GM12878 (cell line): ENCODE measurements at regions not wholly inside any gene's neighbourhood (a gene's known extent, or its start where the extent isn't known, plus 50 kb on each side); places are given as distances from the start of the nearest gene placed in this dataset.

Experiments
- ATAC-seq: fragments of 200-7000 bp; cut with Tn5 transposase; 3 replicates; pipeline ENCODE4 v1.9.1; 2020; ENCODE audit warnings: mild to moderate bottlenecking, moderate library complexity
- BruUV-seq: library from RNA; stranded (reverse); fragments of 400-500 nt; replicated peaks from 2 replicates; lab custom pipeline; 2021; lab: Mats Ljungman, UMichigan
- CTCF ChIA-PET: fragments of 300-600 bp; sonication (Branson Sonifier 250); formaldehyde crosslinking; extraction: SDS; loops from one replicate; lab custom pipeline; 2021; ENCODE audit warnings: inconsistent platforms; lab: Yijun Ruan, JAX
- POLR2A ChIA-PET: fragments of 350-600 bp; formaldehyde crosslinking; extraction: SDS; loops from one replicate; lab custom pipeline; 2021; ENCODE audit warnings: inconsistent platforms; lab: Charles Lee
- RAD21 ChIA-PET: fragments of 300-600 bp; sonication (Branson Sonifier 250); formaldehyde crosslinking; loops from one replicate; lab custom pipeline; 2023; ENCODE audit warnings: antibody characterized with exemption; ENCODE audit not compliant: unreplicated experiment; lab: Charles Lee
- SMC1A ChIA-PET: fragments of 300-600 bp; sonication (Branson Sonifier 250); formaldehyde crosslinking; loops from one replicate; lab custom pipeline; 2023; ENCODE audit not compliant: unreplicated experiment, uncharacterized antibody; lab: Charles Lee
- DNase-seq: peaks from one replicate; pipeline ENCODE4 v3.0.0-alpha.2; 2011; ENCODE audit warnings: low read depth, low spot score
- FAIRE-seq: peaks from 3 replicates; lab custom pipeline; 2011; peaks lifted over from hg19 to GRCh38; lab: Jason Lieb, UNC
- H2AFZ ChIP-seq: 2 replicates; pipeline ENCODE4 v1.6.0; 2011; ENCODE audit warnings: low read depth, low read length, control low read depth; ENCODE audit not compliant: control insufficient read depth
- H3K27ac ChIP-seq: 2 replicates; pipeline ENCODE4 v1.5.1; 2011; ENCODE audit warnings: control low read depth; ENCODE audit not compliant: control insufficient read depth, insufficient read depth
- H3K27me3 ChIP-seq, 2 experiments: replicated peaks in 1 of 2; 2 replicates each; pipeline versions ENCODE4 v1.6.0 to v1.6.1; 2011; ENCODE audit warnings: low read length in 1 of 2; ENCODE audit not compliant: control insufficient read depth in 2 of 2, insufficient read depth in 2 of 2
- H3K36me3 ChIP-seq, 2 experiments: 2 replicates each; pipeline ENCODE4 v1.5.1; 2011; ENCODE audit warnings: low read length in 1 of 2; ENCODE audit not compliant: control insufficient read depth in 2 of 2, insufficient read depth in 2 of 2
- H3K4me1 ChIP-seq: 2 replicates; pipeline ENCODE4 v1.6.1; 2011; ENCODE audit warnings: mild to moderate bottlenecking, low read length, moderate library complexity, mixed read lengths; ENCODE audit not compliant: control insufficient read depth, insufficient read depth
- H3K4me2 ChIP-seq: 2 replicates; pipeline ENCODE4 v1.6.0; 2011; ENCODE audit warnings: control low read depth; ENCODE audit not compliant: control insufficient read depth, insufficient read depth
- H3K4me3 ChIP-seq: fragments of 200-600 bp; sonication (generic); 2 replicates; pipeline ENCODE4 v1.5.1; 2016
- H3K79me2 ChIP-seq: 2 replicates; pipeline ENCODE4 v1.6.0; 2011; ENCODE audit warnings: low read length; ENCODE audit not compliant: control insufficient read depth, insufficient read depth
- H3K9ac ChIP-seq: 2 replicates; pipeline ENCODE4 v1.8.0; 2011; ENCODE audit warnings: low read length, control low read depth, mixed read lengths; ENCODE audit not compliant: control insufficient read depth, insufficient read depth
- H3K9me3 ChIP-seq: replicated peaks from 3 replicates; pipeline ENCODE4 v1.5.1; 2011; ENCODE audit warnings: mild to moderate bottlenecking, low read length; ENCODE audit not compliant: control insufficient read depth, insufficient read depth
- H4K20me1 ChIP-seq: 2 replicates; pipeline ENCODE4 v1.6.0; 2011; ENCODE audit not compliant: control insufficient read depth, insufficient read depth
- BMI1 ChIP-seq: fragments of 450-650 bp; IDR thresholded peaks from 2 replicates; pipeline ENCODE4 v1.6.1; 2016; ENCODE audit warnings: mild to moderate bottlenecking, moderate library complexity, borderline replicate concordance
- CEBPB ChIP-seq, 2 experiments: fragments of 150-350 bp in 1 of 2; IDR thresholded peaks; 2 replicates each; pipeline ENCODE4 v1.6.1; 2012 to 2014; ENCODE audit warnings: low read depth in 2 of 2, low read length in 2 of 2, borderline replicate concordance in 1 of 2, inconsistent platforms in 1 of 2
- GATAD2B ChIP-seq: fragments of 450-650 bp; conservative IDR thresholded peaks from 2 replicates; pipeline ENCODE4 v1.6.1; 2017; ENCODE audit warnings: low read depth, mild to moderate bottlenecking, moderate library complexity
- MXI1 ChIP-seq: fragments of 150-350 bp; IDR thresholded peaks from 2 replicates; pipeline ENCODE4 v1.6.1; 2011; ENCODE audit warnings: low read depth, mild to moderate bottlenecking, inconsistent platforms, low read length, improper control_type of control experiment
- MYC ChIP-seq: IDR thresholded peaks from 2 replicates; pipeline ENCODE4 v1.6.1; 2011; ENCODE audit warnings: mild to moderate bottlenecking, low read length, moderate library complexity, inconsistent platforms; ENCODE audit not compliant: insufficient read depth, insufficient replicate concordance, insufficient read length, severe bottlenecking
- NFIC ChIP-seq: IDR thresholded peaks from 2 replicates; pipeline ENCODE4 v1.6.1; 2012; ENCODE audit warnings: low read depth, mild to moderate bottlenecking, inconsistent platforms, low read length, moderate library complexity
- NFXL1 ChIP-seq: fragments of 450-650 bp; IDR thresholded peaks from 2 replicates; pipeline ENCODE4 v1.6.1; 2017; ENCODE audit warnings: antibody characterized with exemption, mild to moderate bottlenecking, borderline replicate concordance
- NR2F1 ChIP-seq: fragments of 450-650 bp; conservative IDR thresholded peaks from 2 replicates; pipeline ENCODE4 v1.6.1; 2017; ENCODE audit warnings: mild to moderate bottlenecking
- PBX3 ChIP-seq: IDR thresholded peaks from 2 replicates; pipeline ENCODE4 v1.6.1; 2011; ENCODE audit warnings: mild to moderate bottlenecking, low read depth, low read length, moderate library complexity; ENCODE audit not compliant: insufficient replicate concordance
- TAF1 ChIP-seq: IDR thresholded peaks from 2 replicates; pipeline ENCODE4 v1.6.1; 2011; ENCODE audit warnings: mild to moderate bottlenecking, low read depth, low read length, borderline replicate concordance
- TARDBP ChIP-seq: IDR thresholded peaks from 2 replicates; pipeline ENCODE4 v1.6.1; 2016; ENCODE audit warnings: borderline replicate concordance
- WRNIP1 ChIP-seq: IDR thresholded peaks from 2 replicates; pipeline ENCODE4 v1.6.1; 2011; ENCODE audit warnings: low read depth, low read length, improper control_type of control experiment, borderline replicate concordance
- ZNF622 ChIP-seq: fragments of 450-650 bp; IDR thresholded peaks from 2 replicates; pipeline ENCODE4 v1.6.1; 2017; ENCODE audit warnings: mild to moderate bottlenecking, inconsistent platforms
- WGBS: methylation state at CpG from one replicate; pipeline ENCODE4 v1.1.6; 2016; ENCODE audit warnings: low lambda C conversion rate; ENCODE audit not compliant: insufficient replicate concordance, insufficient coverage; ENCODE audit errors: missing lambda C conversion rate; 5-methylcytosine and 5-hydroxymethylcytosine counted together
- in situ Hi-C: fragments of 300-500 bp; cut with MboI; formaldehyde crosslinking; loops from 9 replicates; pipeline ENCODE4 v1.14.3; 2018; ENCODE audit warnings: mixed read lengths
- intact Hi-C: fragments of 100-400 bp; cut with micrococcal nuclease; formaldehyde crosslinking; loops from one replicate; pipeline ENCODE4 v1.14.2; 2022; ENCODE audit not compliant: unreplicated experiment
- TF ChIP-seq, protein P1 (sequence below): fragments of 450-650 bp; IDR thresholded peaks from 2 replicates; pipeline ENCODE4 v1.6.1; 2017; ENCODE audit warnings: mild to moderate bottlenecking, moderate library complexity
- TF ChIP-seq, protein P2 (sequence below): fragments of 450-650 bp; IDR thresholded peaks from 2 replicates; pipeline ENCODE4 v1.6.1; 2016; ENCODE audit warnings: mild to moderate bottlenecking

DNA sequence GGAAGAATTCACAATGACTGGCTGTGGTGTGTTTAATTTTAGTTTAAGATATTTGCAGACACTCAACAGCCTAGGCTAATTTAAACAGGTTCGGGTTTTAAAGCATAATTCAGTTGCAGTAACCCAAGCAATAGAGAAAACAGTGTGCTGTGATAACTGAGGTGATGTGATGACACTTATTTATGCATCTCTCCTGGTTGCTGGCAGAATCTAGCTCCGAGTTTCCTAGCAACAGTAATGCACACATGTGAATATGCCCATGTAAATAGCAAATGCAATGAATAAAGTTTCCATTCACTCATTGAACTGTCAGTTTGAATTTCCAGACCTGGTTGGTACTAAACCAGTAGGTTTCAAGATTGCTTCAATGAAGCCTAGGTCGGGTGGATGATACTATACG, 426.5 kb downstream of the TMX3 start (continued):
- TF ChIP-seq, protein P1, sequence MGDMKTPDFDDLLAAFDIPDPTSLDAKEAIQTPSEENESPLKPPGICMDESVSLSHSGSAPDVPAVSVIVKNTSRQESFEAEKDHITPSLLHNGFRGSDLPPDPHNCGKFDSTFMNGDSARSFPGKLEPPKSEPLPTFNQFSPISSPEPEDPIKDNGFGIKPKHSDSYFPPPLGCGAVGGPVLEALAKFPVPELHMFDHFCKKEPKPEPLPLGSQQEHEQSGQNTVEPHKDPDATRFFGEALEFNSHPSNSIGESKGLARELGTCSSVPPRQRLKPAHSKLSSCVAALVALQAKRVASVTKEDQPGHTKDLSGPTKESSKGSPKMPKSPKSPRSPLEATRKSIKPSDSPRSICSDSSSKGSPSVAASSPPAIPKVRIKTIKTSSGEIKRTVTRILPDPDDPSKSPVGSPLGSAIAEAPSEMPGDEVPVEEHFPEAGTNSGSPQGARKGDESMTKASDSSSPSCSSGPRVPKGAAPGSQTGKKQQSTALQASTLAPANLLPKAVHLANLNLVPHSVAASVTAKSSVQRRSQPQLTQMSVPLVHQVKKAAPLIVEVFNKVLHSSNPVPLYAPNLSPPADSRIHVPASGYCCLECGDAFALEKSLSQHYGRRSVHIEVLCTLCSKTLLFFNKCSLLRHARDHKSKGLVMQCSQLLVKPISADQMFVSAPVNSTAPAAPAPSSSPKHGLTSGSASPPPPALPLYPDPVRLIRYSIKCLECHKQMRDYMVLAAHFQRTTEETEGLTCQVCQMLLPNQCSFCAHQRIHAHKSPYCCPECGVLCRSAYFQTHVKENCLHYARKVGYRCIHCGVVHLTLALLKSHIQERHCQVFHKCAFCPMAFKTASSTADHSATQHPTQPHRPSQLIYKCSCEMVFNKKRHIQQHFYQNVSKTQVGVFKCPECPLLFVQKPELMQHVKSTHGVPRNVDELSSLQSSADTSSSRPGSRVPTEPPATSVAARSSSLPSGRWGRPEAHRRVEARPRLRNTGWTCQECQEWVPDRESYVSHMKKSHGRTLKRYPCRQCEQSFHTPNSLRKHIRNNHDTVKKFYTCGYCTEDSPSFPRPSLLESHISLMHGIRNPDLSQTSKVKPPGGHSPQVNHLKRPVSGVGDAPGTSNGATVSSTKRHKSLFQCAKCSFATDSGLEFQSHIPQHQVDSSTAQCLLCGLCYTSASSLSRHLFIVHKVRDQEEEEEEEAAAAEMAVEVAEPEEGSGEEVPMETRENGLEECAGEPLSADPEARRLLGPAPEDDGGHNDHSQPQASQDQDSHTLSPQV, result no peak
- TF ChIP-seq ZNF622 (no peak), MYC (no peak), CEBPB (IDR thresholded peaks at IDR 0.05; ENCODE audit: borderline replicate concordance in 1 of 2, low read depth in 2 of 2, low read length in 2 of 2) (no peak), WRNIP1 (no peak)
- TF ChIP-seq, all 136 proteins: peak for 0

- H3K4me3 ChIP-seq, result no peak overlapping the region
- H3K27me3 ChIP-seq, result no peaks in the 10 kb centered on the region
- no TSS peak for BruUV-seq
- CTCF ChIA-PET, result no interaction called here
- H3K4me2 ChIP-seq, result no peak overlapping the region
- DNase-seq, result no peak
- no peak overlapping the region for H3K9ac ChIP-seq
- H4K20me1 ChIP-seq, result no peaks in the 10 kb centered on the region
- RAD21 ChIA-PET, result no interaction called here
- no peaks in the 10 kb centered on the region for H3K36me3 ChIP-seq
- ATAC-seq, result no peak
- SMC1A ChIA-PET, result no interaction called here
- POLR2A ChIA-PET, result no interaction called here
- no peaks in the 10 kb centered on the region for H3K9me3 ChIP-seq
- FAIRE-seq, result no peak
- no peaks in the 10 kb centered on the region for H3K4me1 ChIP-seq
- H2AFZ ChIP-seq, result no peak overlapping the region
- in situ Hi-C loops, result no loop called here
- no peak overlapping the region for H3K27ac ChIP-seq
- 60% methylated on average over 5 of the region's 5 CpGs for WGBS
- no peak for TF ChIP-seq TARDBP
- no peak for TF ChIP-seq MXI1
- no peak for TF ChIP-seq BMI1
- no peak for TF ChIP-seq GATAD2B
- TF ChIP-seq NFIC, result no peak
- no peak for TF ChIP-seq NR2F1
- TF ChIP-seq PBX3, result no peak
- TF ChIP-seq, protein P2, sequence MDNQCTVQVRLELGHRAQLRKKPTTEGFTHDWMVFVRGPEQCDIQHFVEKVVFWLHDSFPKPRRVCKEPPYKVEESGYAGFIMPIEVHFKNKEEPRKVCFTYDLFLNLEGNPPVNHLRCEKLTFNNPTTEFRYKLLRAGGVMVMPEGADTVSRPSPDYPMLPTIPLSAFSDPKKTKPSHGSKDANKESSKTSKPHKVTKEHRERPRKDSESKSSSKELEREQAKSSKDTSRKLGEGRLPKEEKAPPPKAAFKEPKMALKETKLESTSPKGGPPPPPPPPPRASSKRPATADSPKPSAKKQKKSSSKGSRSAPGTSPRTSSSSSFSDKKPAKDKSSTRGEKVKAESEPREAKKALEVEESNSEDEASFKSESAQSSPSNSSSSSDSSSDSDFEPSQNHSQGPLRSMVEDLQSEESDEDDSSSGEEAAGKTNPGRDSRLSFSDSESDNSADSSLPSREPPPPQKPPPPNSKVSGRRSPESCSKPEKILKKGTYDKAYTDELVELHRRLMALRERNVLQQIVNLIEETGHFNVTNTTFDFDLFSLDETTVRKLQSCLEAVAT, result no peak
- TF ChIP-seq TAF1, result no peak
- no peak for TF ChIP-seq NFXL1
- intact Hi-C loops, result no loop called here
- H3K79me2 ChIP-seq, result no peaks in the 10 kb centered on the region
These were observed 430.6 kb downstream of the TMX3 start for GRCh38 chr18:68284236-68284780.
